ENCODE measurements at regions not wholly inside any gene's neighbourhood (a gene's known extent, or its start where the extent isn't known, plus 50 kb on each side); places are given as distances from the start of the nearest gene placed in this dataset.

GRCh38 chr15:94110476-94111130 is 120.8 kb upstream of the MCTP2 start:
- no peaks in the 10 kb centered on the region for H3K36me3 ChIP-seq (replicated peaks in 1 of 2; ENCODE audit: insufficient read depth in 1 of 2, low read depth in 2 of 2)
- ATAC-seq = no peak
- no peak for DNase-seq
- no peak overlapping the region for H3K4me3 ChIP-seq
- peaks cover 0 to 4% of the 10 kb centered on the region in 2 donors for H3K27me3 ChIP-seq
- WGBS, 2 donors = 46 to 49% methylated on average over 2 of the region's 2 CpGs
- no peak overlapping the region for H3K27ac ChIP-seq
- H3K9me3 ChIP-seq = no peaks in the 10 kb centered on the region
- no peak for TF ChIP-seq POLR2A (IDR thresholded peaks at IDR 0.05)
- no peak for TF ChIP-seq CTCF (IDR thresholded peaks at IDR 0.05)
- no peaks in the 10 kb centered on the region for H3K4me1 ChIP-seq
- intact Hi-C loops (cut with DNase I) = no loop called here

- H3K27ac ChIP-seq = no peak overlapping the region
- DNase-seq = no peak
Observed at GRCh38 chr15:94107652-94108051, 123.7 kb upstream of the MCTP2 start.

GRCh38 chr15:94105760-94106159 is 125.6 kb upstream of the MCTP2 start:
- ATAC-seq (no peak), DNase-seq (no peak)
- Histone ChIP-seq H3K27ac (no peak overlapping the region), H3K9me3 (no peaks in the 10 kb centered on the region), H3K4me1 (no peaks in the 10 kb centered on the region), H3K36me3 (replicated peaks in 1 of 2; ENCODE audit: insufficient read depth in 1 of 2, low read depth in 2 of 2) (no peaks in the 10 kb centered on the region), H3K4me3 (no peak overlapping the region), H3K27me3 (no peaks in the 10 kb centered on the region)
- intact Hi-C loops (cut with DNase I) = no loop called here
- WGBS, 2 donors = 51 to 68% methylated on average over 4 of the region's 4 CpGs
- no peak for TF ChIP-seq POLR2A (IDR thresholded peaks at IDR 0.05)
- TF ChIP-seq CTCF (IDR thresholded peaks at IDR 0.05) = no peak

More at GRCh38 chr15:94107652-94108051, 123.7 kb upstream of the MCTP2 start:
- Histone ChIP-seq H3K27me3 (no peaks in the 10 kb centered on the region), H3K9me3 (no peaks in the 10 kb centered on the region), H3K4me1 (no peaks in the 10 kb centered on the region), H3K36me3 (replicated peaks in 1 of 2; ENCODE audit: insufficient read depth in 1 of 2, low read depth in 2 of 2) (no peaks in the 10 kb centered on the region), H3K4me3 (no peak overlapping the region)
- intact Hi-C loops (cut with DNase I) = no loop called here
- no peak for ATAC-seq
- 94 to 96% methylated on average over 2 of the region's 2 CpGs for WGBS, 2 donors
- TF ChIP-seq CTCF (IDR thresholded peaks at IDR 0.05) = no peak
- TF ChIP-seq POLR2A (IDR thresholded peaks at IDR 0.05) = no peak

- Histone ChIP-seq H3K9me3 (no peaks in the 10 kb centered on the region), H3K4me3 (no peak overlapping the region), H3K27me3 (no peaks in the 10 kb centered on the region), H3K4me1 (no peaks in the 10 kb centered on the region), H3K27ac (no peak overlapping the region), H3K36me3 (replicated peaks in 1 of 2; ENCODE audit: insufficient read depth in 1 of 2, low read depth in 2 of 2) (no peaks in the 10 kb centered on the region)
- no peak for DNase-seq
- TF ChIP-seq CTCF (IDR thresholded peaks at IDR 0.05) = no peak
- no peak for TF ChIP-seq POLR2A (IDR thresholded peaks at IDR 0.05)
- WGBS, 2 donors = 41 to 44% methylated on average over 5 of the region's 5 CpGs
- no peak for ATAC-seq
- intact Hi-C loops (cut with DNase I) = no loop called here
Observed at GRCh38 chr15:94100863-94101262, 130.5 kb upstream of the MCTP2 start.

GRCh38 chr15:94099574-94099960 is 131.8 kb upstream of the MCTP2 start:
- TF ChIP-seq POLR2A (IDR thresholded peaks at IDR 0.05) = no peak
- TF ChIP-seq CTCF (IDR thresholded peaks at IDR 0.05) = no peak
- Histone ChIP-seq H3K4me3 (no peak overlapping the region), H3K4me1 (no peaks in the 10 kb centered on the region), H3K27me3 (no peaks in the 10 kb centered on the region), H3K9me3 (no peaks in the 10 kb centered on the region), H3K27ac (no peak overlapping the region), H3K36me3 (replicated peaks in 1 of 2; ENCODE audit: insufficient read depth in 1 of 2, low read depth in 2 of 2) (no peaks in the 10 kb centered on the region)
- no peak for DNase-seq
- ATAC-seq = no peak
- WGBS, 2 donors = 82 to 93% methylated on average over 3 of the region's 3 CpGs
- intact Hi-C loops (cut with DNase I) = no loop called here
